ENCODE measurements at regions not wholly inside any gene's neighbourhood (a gene's known extent, or its start where the extent isn't known, plus 50 kb on each side); places are given as distances from the start of the nearest gene placed in this dataset.

DNA sequence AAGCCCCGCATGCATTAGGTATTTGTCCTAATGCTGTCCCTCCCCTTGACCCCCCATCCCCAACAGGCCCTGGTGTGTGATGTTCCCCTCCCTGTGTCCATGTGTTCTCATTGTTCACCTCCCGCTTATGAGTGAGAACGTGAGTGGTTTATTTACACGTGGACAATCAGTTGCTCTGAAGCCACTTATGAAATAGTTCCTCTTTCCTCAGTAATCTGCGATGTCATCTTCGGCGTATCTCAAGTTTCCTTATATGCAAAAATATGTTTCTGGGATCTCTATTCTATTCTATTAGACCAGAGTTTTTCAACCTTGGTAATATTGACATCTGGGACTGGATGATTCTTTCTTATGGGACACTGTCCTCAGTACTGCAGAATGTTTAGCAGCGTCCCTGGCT lies 56.0 kb upstream of the DCD start:
- TF ChIP-seq, protein P1, sequence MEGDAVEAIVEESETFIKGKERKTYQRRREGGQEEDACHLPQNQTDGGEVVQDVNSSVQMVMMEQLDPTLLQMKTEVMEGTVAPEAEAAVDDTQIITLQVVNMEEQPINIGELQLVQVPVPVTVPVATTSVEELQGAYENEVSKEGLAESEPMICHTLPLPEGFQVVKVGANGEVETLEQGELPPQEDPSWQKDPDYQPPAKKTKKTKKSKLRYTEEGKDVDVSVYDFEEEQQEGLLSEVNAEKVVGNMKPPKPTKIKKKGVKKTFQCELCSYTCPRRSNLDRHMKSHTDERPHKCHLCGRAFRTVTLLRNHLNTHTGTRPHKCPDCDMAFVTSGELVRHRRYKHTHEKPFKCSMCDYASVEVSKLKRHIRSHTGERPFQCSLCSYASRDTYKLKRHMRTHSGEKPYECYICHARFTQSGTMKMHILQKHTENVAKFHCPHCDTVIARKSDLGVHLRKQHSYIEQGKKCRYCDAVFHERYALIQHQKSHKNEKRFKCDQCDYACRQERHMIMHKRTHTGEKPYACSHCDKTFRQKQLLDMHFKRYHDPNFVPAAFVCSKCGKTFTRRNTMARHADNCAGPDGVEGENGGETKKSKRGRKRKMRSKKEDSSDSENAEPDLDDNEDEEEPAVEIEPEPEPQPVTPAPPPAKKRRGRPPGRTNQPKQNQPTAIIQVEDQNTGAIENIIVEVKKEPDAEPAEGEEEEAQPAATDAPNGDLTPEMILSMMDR (IDR thresholded peaks at IDR 0.05), result no peak

DNA sequence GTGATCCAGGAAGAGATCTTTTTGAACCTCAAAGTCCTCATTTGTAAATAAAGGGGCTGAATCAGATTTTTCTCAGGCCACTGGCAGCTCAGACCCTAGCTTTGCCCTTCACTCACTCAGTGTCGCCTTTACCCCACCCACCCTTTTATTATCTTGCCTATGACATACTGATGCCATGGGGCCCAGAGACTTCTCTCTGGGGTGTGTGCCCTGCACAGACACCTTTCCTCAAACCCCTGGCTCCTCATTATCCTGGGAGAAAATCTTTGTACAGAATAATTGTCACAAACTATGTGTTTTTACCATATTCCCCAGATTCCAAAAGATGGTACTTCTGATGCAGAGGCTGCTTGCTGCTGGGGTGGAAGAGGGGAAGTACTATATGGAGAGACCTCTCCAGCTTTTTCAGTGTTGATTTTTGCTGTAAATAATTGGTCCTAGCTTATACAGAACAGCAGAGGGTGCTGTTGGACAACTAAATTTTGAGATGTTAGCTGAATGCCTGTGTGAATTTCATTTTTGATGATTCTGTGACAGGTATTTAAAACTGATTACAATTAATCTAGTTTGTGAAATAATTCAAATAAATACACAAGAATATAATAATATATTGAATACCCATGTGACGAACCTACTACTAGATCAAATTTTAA lies 53.9 kb upstream of the DCD start:
- TF ChIP-seq, protein P1 (IDR thresholded peaks at IDR 0.05), result peak; percentile 71

DNA sequence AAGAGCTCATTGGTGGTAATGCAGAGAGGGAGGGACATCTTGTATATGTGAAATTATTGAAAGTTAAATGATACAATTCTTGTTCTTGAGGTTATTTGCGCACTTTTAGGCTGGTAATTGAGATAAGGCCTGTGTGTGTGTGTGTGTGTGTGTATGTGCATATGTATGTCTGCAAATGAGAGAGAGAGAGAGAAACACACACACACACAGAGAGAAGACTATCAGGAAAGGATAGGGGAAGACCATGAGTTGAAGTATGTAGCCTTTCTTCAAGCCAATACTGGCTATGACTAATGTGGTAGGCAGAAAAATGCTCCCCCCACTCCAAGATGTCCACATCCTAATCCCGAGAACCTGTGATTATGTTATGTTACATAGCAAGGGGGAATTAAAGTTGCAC lies 52.7 kb upstream of the DCD start:
- TF ChIP-seq, protein P1 (IDR thresholded peaks at IDR 0.05), result no peak

DNA sequence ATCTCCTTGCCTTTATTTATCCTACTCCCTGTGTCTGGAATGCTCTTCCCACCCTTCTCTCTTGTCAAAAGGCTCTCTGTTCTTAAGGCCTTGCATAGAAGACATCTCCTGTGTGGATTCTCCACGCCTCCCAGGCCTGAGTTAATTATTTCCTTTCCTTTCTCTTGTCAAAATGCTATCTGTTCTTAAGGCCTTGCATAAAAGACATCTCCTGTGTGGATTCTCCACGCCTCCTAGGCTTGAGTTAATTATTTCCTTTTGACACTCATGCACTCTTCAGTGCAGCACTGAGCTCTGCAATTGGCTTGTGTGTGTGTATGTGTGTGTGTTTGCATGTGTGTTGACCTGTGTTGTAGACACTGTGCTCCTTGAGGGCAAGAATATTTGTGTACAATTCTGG lies 52.1 kb upstream of the DCD start:
- TF ChIP-seq, protein P1 (IDR thresholded peaks at IDR 0.05), result no peak
